DLD1 (cell line): ENCODE measurements at regions not wholly inside any gene's neighbourhood (a gene's known extent, or its start where the extent isn't known, plus 50 kb on each side); places are given as distances from the start of the nearest gene placed in this dataset.
"Not testable (repeated sequence)": the region's sequence is repeated elsewhere in the genome, so short reads cannot be mapped to it uniquely, and the experiment has no call there.

Source experiments
- in situ Hi-C: cut with HindIII; loops from 2 replicates; pipeline ENCODE4 v1.10.0; 2017; ENCODE audit warnings: low sequenced_read_pairs

DNA sequence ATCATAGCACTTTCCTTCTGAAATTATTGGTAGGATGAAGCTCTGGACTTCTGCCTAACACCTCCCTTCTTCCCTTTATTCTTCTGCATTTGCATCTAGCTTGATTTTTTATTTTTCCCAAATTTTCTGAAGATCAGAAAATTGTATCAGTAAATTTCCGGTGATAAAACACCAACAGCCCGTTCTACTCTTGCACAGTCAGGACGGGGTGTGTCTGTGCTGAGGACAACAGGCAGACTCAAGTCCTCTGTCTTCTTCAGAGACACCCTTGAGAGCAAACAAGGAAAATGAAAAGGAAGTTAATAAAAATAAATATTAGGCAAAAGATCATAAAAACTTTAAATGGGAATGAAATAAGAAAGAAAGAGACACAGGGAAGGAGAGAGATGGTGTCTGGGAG lies 120.7 kb downstream of the ARL4C start:
- in situ Hi-C loops = loop anchor here (10.0 kb wide), 1 partner anchor 59 kb away; no protein-coding TSS in a partner anchor

GRCh38 chr2:234375176-234375880 lies 121.6 kb downstream of the ARL4C start:
- in situ Hi-C loops = loop anchor here (10.0 kb wide), 1 partner anchor 59 kb away; no protein-coding TSS in a partner anchor

- in situ Hi-C loops = loop anchor here (10.0 kb wide), 1 partner anchor 60 kb away; no protein-coding TSS in a partner anchor
Observed at GRCh38 chr2:234374736-234375135, 122.1 kb downstream of the ARL4C start.

DNA sequence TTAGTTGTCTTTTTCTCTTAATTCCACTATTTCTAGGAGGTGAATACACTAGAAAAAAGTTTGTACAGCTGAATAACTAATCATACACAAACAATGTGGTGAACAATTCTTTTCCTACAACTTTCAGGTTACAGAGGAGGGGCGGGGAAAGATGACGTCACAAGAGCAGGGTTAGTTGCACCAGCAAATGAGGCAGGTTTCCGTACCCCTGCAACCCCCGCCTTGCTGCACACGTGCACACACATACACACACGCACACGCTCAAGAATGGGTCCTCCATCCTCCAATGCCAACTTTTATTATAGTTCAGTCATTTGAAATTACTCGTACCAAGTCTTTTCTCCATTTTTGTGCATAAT lies 122.8 kb downstream of the ARL4C start:
- in situ Hi-C loops = loop anchor here (10.0 kb wide), 1 partner anchor 61 kb away; no protein-coding TSS in a partner anchor

DNA sequence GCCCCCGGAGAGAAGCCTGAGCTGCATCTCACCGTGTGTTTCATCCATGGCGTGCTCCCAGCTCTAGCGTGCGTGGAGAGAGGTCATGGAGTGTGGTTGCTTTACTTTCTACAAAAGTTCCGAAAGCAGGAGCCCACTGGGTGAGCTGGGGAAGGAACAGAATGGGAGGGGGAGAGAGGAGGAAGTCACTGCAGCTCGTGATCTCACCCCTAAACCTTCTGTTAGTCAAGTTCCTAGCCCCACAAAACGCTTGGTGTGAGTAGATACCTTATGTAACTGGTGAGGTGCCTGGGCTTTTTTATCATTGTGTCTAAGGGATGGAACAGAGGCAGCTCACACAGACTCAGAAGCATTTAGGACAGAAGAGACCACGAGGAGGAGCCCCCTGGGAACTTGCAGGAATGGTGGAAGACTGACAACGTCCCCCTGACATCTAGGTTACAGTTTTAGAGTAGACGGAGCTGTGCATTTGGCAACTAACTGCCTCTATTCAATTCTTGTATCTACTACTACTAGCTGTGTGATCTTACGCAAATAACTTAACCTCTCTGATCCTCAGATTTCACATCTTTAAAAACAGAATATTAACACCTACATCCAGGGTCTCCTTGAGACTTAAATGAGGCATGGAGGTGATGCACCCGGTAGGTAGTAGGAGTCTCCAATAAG lies 123.3 kb downstream of the ARL4C start:
- in situ Hi-C loops = loop anchor here (10.0 kb wide), 1 partner anchor 61 kb away; no protein-coding TSS in a partner anchor

DNA sequence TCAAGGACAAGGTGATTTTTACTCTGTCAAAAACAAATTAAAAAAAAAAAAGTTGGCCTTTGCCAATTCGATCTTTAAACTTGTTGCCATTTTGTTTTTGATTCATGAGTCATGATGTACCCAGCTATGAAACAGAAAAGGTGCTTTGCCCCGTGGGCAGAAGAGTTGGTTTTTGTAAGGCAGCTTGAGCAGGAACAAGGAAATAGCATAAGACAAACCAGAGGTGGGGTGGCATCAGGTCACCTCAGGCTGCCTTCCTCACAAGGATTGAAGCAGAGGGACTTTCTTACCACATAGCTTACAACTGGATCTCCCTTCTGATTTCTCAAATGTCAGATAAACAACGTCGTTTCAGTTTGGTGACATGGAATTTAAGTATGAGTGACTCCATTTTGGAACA lies 123.8 kb downstream of the ARL4C start:
- in situ Hi-C loops = loop anchor here (10.0 kb wide), 1 partner anchor 62 kb away; no protein-coding TSS in a partner anchor

GRCh38 chr2:234372506-234372905 lies 124.4 kb downstream of the ARL4C start:
- in situ Hi-C loops = loop anchor here (10.0 kb wide), 1 partner anchor 62 kb away; no protein-coding TSS in a partner anchor

GRCh38 chr2:234368861-234369261 lies 128.0 kb downstream of the ARL4C start:
- in situ Hi-C loops = no loop called here

DNA sequence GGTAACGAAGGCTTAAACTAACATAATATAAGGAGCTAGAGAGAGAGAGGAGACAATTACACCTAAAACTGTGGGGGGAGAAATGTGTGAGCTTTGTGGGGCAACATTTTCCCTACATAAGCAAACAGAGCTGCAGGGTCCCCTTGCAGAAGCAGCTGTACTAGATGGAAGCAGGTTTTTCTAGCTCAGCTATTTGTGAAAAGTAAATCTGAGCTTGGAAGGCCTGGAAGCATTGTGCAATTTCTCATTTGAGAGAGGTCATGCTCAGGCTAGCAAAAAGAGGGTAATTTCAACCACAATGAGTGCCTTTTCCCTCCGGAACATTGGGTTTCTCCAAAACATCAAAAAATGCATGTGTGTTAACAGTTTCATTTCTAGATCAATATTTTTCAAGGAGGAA lies 130.0 kb downstream of the ARL4C start:
- in situ Hi-C loops = no loop called here

DNA sequence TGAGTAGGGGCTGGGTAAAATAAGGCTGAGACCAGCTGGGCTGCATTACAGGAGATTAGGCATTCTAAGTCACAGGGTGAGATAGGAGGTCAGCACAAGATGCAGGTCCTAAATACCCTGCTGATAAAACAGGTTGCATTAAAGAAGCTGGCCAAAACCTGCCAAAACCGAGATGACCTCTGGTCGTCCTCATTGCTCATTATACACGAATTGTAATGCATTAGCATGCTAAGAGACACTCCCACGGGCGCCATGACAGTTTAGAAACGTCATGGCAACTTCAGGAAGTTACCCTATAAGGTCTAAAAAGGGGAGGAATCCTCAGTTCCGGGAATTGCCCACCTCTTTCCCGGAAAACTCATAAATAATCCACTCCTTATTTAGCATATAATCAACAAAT lies 132.2 kb downstream of the ARL4C start:
- in situ Hi-C loops = no loop called here

GRCh38 chr2:234363647-234364294 lies 133.1 kb downstream of the ARL4C start:
- in situ Hi-C loops = no loop called here

GRCh38 chr2:234363011-234363487 lies 133.8 kb downstream of the ARL4C start:
- in situ Hi-C loops = no loop called here

GRCh38 chr2:234360313-234360975 lies 136.4 kb downstream of the ARL4C start:
- in situ Hi-C loops = not testable (repeated sequence)

GRCh38 chr2:234357666-234358065 lies 139.2 kb downstream of the ARL4C start:
- in situ Hi-C loops = no loop called here

GRCh38 chr2:234355808-234356365 lies 141.0 kb downstream of the ARL4C start:
- in situ Hi-C loops = no loop called here

DNA sequence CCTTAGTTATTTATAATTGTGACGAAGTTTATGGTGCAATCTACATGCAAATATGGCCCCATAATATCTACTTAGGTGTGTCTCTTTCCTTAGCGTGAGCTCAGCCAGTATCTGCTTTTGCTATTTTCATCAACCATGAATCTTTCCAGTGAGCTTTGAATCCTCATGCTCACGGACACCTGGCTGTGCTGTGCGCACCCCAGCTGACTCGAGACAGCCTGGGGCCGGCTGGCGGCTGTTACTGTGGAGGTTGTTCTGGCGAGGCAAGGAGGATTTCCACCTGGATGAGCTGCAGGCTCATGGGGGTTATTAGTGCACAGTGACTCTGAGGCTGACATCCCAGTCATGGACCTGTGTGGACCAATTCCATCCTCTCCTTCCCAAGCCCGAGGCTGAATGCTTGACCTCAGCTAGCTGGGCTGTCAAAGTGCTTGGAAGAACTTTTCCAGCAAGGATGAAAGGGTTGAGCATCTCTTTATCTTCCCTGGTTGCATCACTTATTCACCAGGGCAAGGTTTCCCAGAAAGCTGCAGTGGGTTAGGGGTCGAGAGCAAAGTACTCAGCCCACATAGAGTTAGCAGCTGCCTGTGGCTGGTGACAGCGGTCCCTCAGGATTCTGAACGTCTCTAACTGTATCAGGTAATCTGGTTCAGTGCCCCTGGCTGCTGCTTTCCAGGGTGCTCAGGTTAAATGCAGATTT lies 141.7 kb downstream of the ARL4C start:
- in situ Hi-C loops = no loop called here

GRCh38 chr2:234352270-234352669 lies 144.6 kb downstream of the ARL4C start:
- in situ Hi-C loops = no loop called here

- in situ Hi-C loops = not testable (repeated sequence)
Observed at GRCh38 chr2:234351866-234352265, 145.0 kb downstream of the ARL4C start.

- in situ Hi-C loops = no loop called here
Observed at GRCh38 chr2:234348081-234348480, 148.8 kb downstream of the ARL4C start.

GRCh38 chr2:234345921-234346320 lies 151.0 kb downstream of the ARL4C start:
- in situ Hi-C loops = no loop called here
